OCI-LY1 (cell line): ENCODE measurements at regions not wholly inside any gene's neighbourhood (a gene's known extent, or its start where the extent isn't known, plus 50 kb on each side); places are given as distances from the start of the nearest gene placed in this dataset.

Experiments
- CTCF ChIP-seq: fragments of 200-600 bp; sonication (generic), shearing (Covaris generic); IDR thresholded peaks from 2 replicates; pipeline ENCODE4 v1.5.1; 2017; ENCODE audit warnings: mild to moderate bottlenecking, antibody characterized with exemption, low read length, moderate library complexity, mixed read lengths
- EZH2 ChIP-seq: fragments of 200-600 bp; sonication (generic), shearing (Covaris generic); IDR thresholded peaks from 2 replicates; pipeline ENCODE4 v1.8.0; 2017; ENCODE audit warnings: borderline replicate concordance, mixed run types, mild to moderate bottlenecking, antibody characterized with exemption, low read length, moderate library complexity, mixed read lengths

DNA sequence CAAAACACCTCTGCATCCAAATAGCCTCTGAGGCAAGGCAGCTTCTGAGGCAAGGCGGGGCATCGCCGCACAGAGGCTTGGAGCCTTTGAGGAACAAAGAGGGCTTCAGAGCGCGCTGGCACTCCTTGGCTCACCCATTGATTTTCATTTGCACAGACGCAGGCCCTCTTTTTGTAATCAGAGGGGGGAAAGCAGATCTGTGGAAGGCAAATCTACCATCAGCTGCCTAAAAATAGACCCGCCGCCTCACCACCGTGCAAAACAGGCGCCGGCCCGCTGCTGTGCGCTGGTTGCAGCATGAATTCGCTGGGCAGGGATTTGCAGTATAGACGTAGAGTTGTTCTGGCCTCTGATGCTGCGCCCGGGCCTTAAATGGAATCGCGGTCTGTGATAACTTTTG is 69.9 kb upstream of the STMND1 start:
- no peak for TF ChIP-seq CTCF
- no peak for TF ChIP-seq EZH2
